Fibroblast of mammary gland (primary cell): ENCODE measurements at regions not wholly inside any gene's neighbourhood (a gene's known extent, or its start where the extent isn't known, plus 50 kb on each side); places are given as distances from the start of the nearest gene placed in this dataset.
"Not testable (repeated sequence)": the region's sequence is repeated elsewhere in the genome, so short reads cannot be mapped to it uniquely, and the experiment has no call there.

Experiments used
- DNase-seq: peaks from one replicate; pipeline ENCODE4 v3.0.0-alpha.2; 2010; ENCODE audit warnings: low read depth
- H3K4me3 ChIP-seq: 2 replicates; pipeline ENCODE4 v1.5.1; 2011; ENCODE audit warnings: low read depth, mild to moderate bottlenecking, low read length, moderate library complexity; ENCODE audit not compliant: control insufficient read depth
- CTCF ChIP-seq: conservative IDR thresholded peaks from 2 replicates; pipeline ENCODE4 v1.5.1; 2011; ENCODE audit warnings: low read depth, low read length, inconsistent platforms; ENCODE audit not compliant: control insufficient read depth, insufficient read depth

- DNase-seq, H3K4me3 ChIP-seq: not testable (repeated sequence)
Measured at GRCh38 chr2:131780446-131780845, 252.8 kb downstream of the CCDC74A start.

GRCh38 chr2:131801210-131801744 is 273.6 kb downstream of the CCDC74A start:
- TF ChIP-seq CTCF: no peak
- no peak overlapping the region for H3K4me3 ChIP-seq
- no peak for DNase-seq

GRCh38 chr2:131801745-131802350 is 274.2 kb downstream of the CCDC74A start:
- TF ChIP-seq CTCF: peak; percentile 18
- peak overlapping the region; percentile 36 for H3K4me3 ChIP-seq
- DNase-seq: peak; percentile 34

- H3K4me3 ChIP-seq: peak overlapping the region; percentile 36
- peak; percentile 3 for DNase-seq
Measured at GRCh38 chr2:131802351-131802836, 274.7 kb downstream of the CCDC74A start.

- not testable (repeated sequence) for H3K4me3 ChIP-seq, DNase-seq
Measured at GRCh38 chr2:131803237-131803636, 275.5 kb downstream of the CCDC74A start.

GRCh38 chr2:131812605-131813004 is 284.9 kb downstream of the CCDC74A start:
- H3K4me3 ChIP-seq, DNase-seq: not testable (repeated sequence)

- DNase-seq, H3K4me3 ChIP-seq: not testable (repeated sequence)
Measured at GRCh38 chr2:131813378-131813777, 285.7 kb downstream of the CCDC74A start.

- H3K4me3 ChIP-seq, DNase-seq: not testable (repeated sequence)
Measured at GRCh38 chr2:131818267-131818973, 290.7 kb downstream of the CCDC74A start.

GRCh38 chr2:131822237-131822721 is 294.6 kb downstream of the CCDC74A start:
- DNase-seq, H3K4me3 ChIP-seq: not testable (repeated sequence)

GRCh38 chr2:131823058-131823457 is 295.4 kb downstream of the CCDC74A start:
- DNase-seq, H3K4me3 ChIP-seq: not testable (repeated sequence)

- DNase-seq, H3K4me3 ChIP-seq: not testable (repeated sequence)
Measured at GRCh38 chr2:131824986-131825385, 297.3 kb downstream of the CCDC74A start.
